ENCODE measurements at regions not wholly inside any gene's neighbourhood (a gene's known extent, or its start where the extent isn't known, plus 50 kb on each side); places are given as distances from the start of the nearest gene placed in this dataset.
"Not testable (repeated sequence)": the region's sequence is repeated elsewhere in the genome, so short reads cannot be mapped to it uniquely, and the experiment has no call there.

DNA sequence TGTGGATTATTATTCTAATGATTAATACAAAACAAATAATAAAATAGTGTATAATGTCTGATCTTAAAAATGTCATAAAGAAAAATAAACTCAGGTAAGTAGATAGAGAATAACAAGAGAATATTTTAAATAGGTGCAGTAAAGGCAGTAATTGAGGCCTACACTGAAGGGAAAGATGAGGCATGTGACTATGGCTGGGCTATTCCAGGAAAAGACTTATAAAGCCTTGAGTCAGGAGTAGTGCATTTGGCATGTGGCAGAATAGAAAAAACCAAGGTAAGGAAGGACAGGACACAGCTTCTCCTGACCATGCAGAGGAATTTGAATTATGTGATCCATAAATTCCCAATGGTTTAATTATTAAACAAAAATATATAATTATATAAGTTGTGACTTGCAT, 215.6 kb upstream of the C1QTNF3 start:
- H3K9me2 ChIP-seq (ENCODE audit: insufficient read depth); H4K20me1 ChIP-seq (replicated peaks; ENCODE audit: insufficient read depth); H3K9me3 Mint-ChIP-seq; ATAC-seq; H2AFZ ChIP-seq; H3K4me2 ChIP-seq; DNase-seq (ENCODE audit: low spot score); H3K27me3 ChIP-seq (ENCODE audit: insufficient read depth); H3K4me3 Mint-ChIP-seq; H3F3A ChIP-seq (replicated peaks; ENCODE audit: low read depth); H3K27ac ChIP-seq (ENCODE audit: low read depth); H3K36me3 Mint-ChIP-seq (ENCODE audit: low read depth); H3K36me3 ChIP-seq (ENCODE audit: insufficient read depth); H3K4me1 Mint-ChIP-seq; H3K27ac Mint-ChIP-seq; H3K4me3 ChIP-seq; H3K4me1 ChIP-seq (ENCODE audit: insufficient read depth); H3K79me2 ChIP-seq (replicated peaks; ENCODE audit: insufficient read depth); H3K27me3 Mint-ChIP-seq (ENCODE audit: insufficient read depth, low read depth, poor library complexity): not testable (repeated sequence)

DNA sequence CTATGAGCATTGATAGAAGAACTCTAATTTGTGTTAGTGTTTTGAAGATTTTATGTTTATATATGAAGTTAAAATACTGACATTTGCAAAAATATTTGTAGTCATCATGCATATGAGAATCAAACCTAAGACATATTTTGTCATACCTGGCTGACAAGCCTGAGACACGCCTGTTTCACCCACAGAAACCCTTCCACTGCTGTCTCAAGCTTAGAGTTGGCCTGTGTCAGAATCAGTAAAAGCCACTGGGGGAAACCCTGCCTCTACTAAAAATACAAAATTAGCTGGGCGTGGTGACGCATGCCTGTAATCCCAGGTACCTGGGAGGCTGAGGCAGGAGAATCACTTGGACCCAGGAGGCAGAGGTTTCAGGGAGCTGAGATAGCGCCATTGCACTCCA, 218.0 kb upstream of the C1QTNF3 start:
- not testable (repeated sequence) for H3K27ac ChIP-seq (ENCODE audit: low read depth); H3K27me3 Mint-ChIP-seq (ENCODE audit: insufficient read depth, low read depth, poor library complexity); H3K4me1 ChIP-seq (ENCODE audit: insufficient read depth); H2AFZ ChIP-seq; H3K36me3 Mint-ChIP-seq (ENCODE audit: low read depth); ATAC-seq; H3K27me3 ChIP-seq (ENCODE audit: insufficient read depth); H3K9me3 Mint-ChIP-seq; H3K4me1 Mint-ChIP-seq; H3K4me2 ChIP-seq; H3K27ac Mint-ChIP-seq; H3K79me2 ChIP-seq (replicated peaks; ENCODE audit: insufficient read depth); H3F3A ChIP-seq (replicated peaks; ENCODE audit: low read depth); H4K20me1 ChIP-seq (replicated peaks; ENCODE audit: insufficient read depth); DNase-seq (ENCODE audit: low spot score); H3K36me3 ChIP-seq (ENCODE audit: insufficient read depth); H3K4me3 ChIP-seq; H3K4me3 Mint-ChIP-seq; H3K9me2 ChIP-seq (ENCODE audit: insufficient read depth)

GRCh38 chr5:34266151-34266550, 223.1 kb upstream of the C1QTNF3 start:
- not testable (repeated sequence) for H3K27ac Mint-ChIP-seq

DNA sequence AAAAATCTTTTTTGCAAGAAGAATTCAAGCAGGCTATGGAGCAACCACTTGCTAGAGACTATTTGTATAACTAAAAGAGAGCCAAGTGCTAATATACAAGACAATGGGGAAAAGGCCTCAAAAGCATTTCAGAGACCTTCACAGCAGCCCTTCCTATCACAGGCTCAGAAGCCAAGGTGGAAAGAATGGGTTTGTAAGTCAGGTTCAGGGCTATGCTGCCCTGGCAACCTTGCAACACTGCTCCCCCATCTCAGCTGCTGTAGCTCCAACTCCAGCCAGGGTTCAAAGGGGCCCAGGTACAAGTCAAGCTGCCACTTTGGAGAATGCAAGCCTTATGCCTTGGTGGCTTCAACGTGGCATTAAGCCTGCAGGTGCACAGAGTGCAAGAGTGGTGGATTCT, 253.7 kb upstream of the C1QTNF3 start:
- H3K4me1 Mint-ChIP-seq; H2AFZ ChIP-seq; H3K79me2 ChIP-seq (replicated peaks; ENCODE audit: insufficient read depth); H3K27ac ChIP-seq (ENCODE audit: low read depth); H3K27me3 Mint-ChIP-seq (ENCODE audit: insufficient read depth, low read depth, poor library complexity); H3K4me1 ChIP-seq (ENCODE audit: insufficient read depth); H3K27me3 ChIP-seq (ENCODE audit: insufficient read depth); H3K4me3 Mint-ChIP-seq; H3K4me3 ChIP-seq; H3K27ac Mint-ChIP-seq; H3K36me3 ChIP-seq (ENCODE audit: insufficient read depth); H3F3A ChIP-seq (replicated peaks; ENCODE audit: low read depth); H4K20me1 ChIP-seq (replicated peaks; ENCODE audit: insufficient read depth); H3K9me2 ChIP-seq (ENCODE audit: insufficient read depth): not testable (repeated sequence)
- H3K36me3 Mint-ChIP-seq (ENCODE audit: low read depth), result peaks cover 25% of the 10 kb centered on the region
- H3K9me3 Mint-ChIP-seq, result peaks cover 30% of the 10 kb centered on the region
- peak; percentile 93 for TF ChIP-seq ZNF462 (CRISPR knock-in tag; IDR thresholded peaks at IDR 0.05)
- TF ChIP-seq NANOG (IDR thresholded peaks at IDR 0.05; ENCODE audit: borderline replicate concordance), result peak; percentile 11; the same call in 1 of the 2 replicates
- 0 out of 2 replicates have a peak overlapping the region, but pooled peaks have one; percentile 39 for H3K4me2 ChIP-seq
- DNase-seq (ENCODE audit: low spot score) (peak; percentile 80), ATAC-seq (peak; percentile 100)

More at GRCh38 chr5:34266151-34266550, 223.1 kb upstream of the C1QTNF3 start:
- H3K4me3 Mint-ChIP-seq; H3F3A ChIP-seq (replicated peaks; ENCODE audit: low read depth); H3K4me2 ChIP-seq; H3K36me3 Mint-ChIP-seq (ENCODE audit: low read depth); H3K4me1 ChIP-seq (ENCODE audit: insufficient read depth); H3K27ac ChIP-seq (ENCODE audit: low read depth); DNase-seq (ENCODE audit: low spot score); H3K27me3 Mint-ChIP-seq (ENCODE audit: insufficient read depth, low read depth, poor library complexity); ATAC-seq; H3K79me2 ChIP-seq (replicated peaks; ENCODE audit: insufficient read depth); H3K9me2 ChIP-seq (ENCODE audit: insufficient read depth); H3K4me3 ChIP-seq; H3K4me1 Mint-ChIP-seq; H3K9me3 Mint-ChIP-seq; H2AFZ ChIP-seq; H3K36me3 ChIP-seq (ENCODE audit: insufficient read depth); H3K27me3 ChIP-seq (ENCODE audit: insufficient read depth); H4K20me1 ChIP-seq (replicated peaks; ENCODE audit: insufficient read depth): not testable (repeated sequence)

GRCh38 chr5:34329201-34329600, 286.2 kb upstream of the C1QTNF3 start:
- not testable (repeated sequence) for H3F3A ChIP-seq (replicated peaks; ENCODE audit: low read depth); H4K20me1 ChIP-seq (replicated peaks; ENCODE audit: insufficient read depth); H3K4me2 ChIP-seq; H3K4me1 ChIP-seq (ENCODE audit: insufficient read depth); H3K4me3 ChIP-seq; H3K36me3 ChIP-seq (ENCODE audit: insufficient read depth); H3K27me3 ChIP-seq (ENCODE audit: insufficient read depth); H3K27ac Mint-ChIP-seq; H2AFZ ChIP-seq; H3K4me3 Mint-ChIP-seq; H3K27me3 Mint-ChIP-seq (ENCODE audit: insufficient read depth, low read depth, poor library complexity); H3K79me2 ChIP-seq (replicated peaks; ENCODE audit: insufficient read depth); ATAC-seq; H3K27ac ChIP-seq (ENCODE audit: low read depth); H3K9me3 Mint-ChIP-seq; H3K4me1 Mint-ChIP-seq; H3K36me3 Mint-ChIP-seq (ENCODE audit: low read depth); DNase-seq (ENCODE audit: low spot score); H3K9me2 ChIP-seq (ENCODE audit: insufficient read depth)

Data from GM23338 (cell line).